ENCODE measurements at regions not wholly inside any gene's neighbourhood (a gene's known extent, or its start where the extent isn't known, plus 50 kb on each side); places are given as distances from the start of the nearest gene placed in this dataset.

DNA sequence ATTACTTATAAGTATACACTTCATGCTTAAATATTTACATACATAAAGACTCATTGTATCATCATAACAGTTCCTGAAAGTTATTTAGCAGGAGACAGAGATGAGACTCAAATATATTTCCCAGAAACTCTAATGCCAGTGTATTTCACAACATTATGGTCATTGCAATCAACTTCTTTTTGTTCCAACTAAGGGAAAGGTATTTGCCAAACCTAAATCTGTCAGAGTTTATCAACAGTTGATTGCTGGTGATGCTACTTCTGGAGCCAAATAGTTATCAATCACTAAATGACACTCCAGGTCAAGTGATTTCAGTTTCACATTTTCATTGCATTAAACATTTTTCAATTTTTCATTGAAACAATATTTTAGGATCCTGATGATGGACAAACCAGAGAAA lies 72.1 kb upstream of the AVPR1A start:
- in situ Hi-C loops (cut with HindIII; ENCODE audit: low pct_unique_long_range_greater_than_20kb, low sequenced_read_pairs): no loop called here
- DNase-seq (ENCODE audit: low read depth, low spot score): no peak

DNA sequence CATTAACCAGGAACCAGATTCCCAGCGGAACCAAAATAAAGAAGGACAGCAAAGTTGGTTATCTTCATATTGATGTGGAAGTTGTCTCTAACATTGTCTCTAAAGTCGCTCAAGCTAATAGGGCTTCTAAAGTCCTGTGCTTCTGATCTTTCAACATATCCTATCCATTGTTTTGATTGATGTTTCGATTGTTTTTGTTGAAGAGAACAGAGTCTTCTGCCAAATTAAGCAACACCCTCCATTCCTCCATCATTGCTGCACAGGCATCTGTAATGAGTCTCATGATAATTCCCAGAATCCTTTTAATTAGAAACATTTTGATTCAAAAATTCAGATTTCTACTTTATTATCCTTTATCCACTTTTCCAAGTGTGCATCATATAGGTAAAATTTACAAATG lies 71.6 kb upstream of the AVPR1A start:
- in situ Hi-C loops (cut with HindIII; ENCODE audit: low pct_unique_long_range_greater_than_20kb, low sequenced_read_pairs): no loop called here
- DNase-seq (ENCODE audit: low read depth, low spot score): no peak

DNA sequence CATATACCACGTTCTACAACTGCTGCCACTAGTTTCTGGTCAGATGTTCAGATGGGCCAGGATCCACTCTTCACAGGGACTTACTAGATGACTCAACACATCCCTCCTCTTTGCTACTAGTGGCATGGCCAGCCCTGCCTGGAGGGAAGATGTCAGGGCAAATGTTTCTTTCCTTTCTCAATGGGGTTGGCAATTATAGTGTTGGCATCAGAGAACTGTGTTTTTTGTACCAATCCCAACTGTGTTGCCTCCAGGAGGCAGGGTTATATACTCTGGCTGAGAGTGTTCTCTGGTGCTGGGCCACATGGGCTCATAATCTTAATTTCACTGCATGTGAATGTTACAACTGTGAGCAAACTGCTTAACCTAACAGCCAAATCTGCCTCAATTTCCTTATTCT lies 69.9 kb upstream of the AVPR1A start:
- in situ Hi-C loops (cut with HindIII; ENCODE audit: low pct_unique_long_range_greater_than_20kb, low sequenced_read_pairs): no loop called here
- no peak for DNase-seq (ENCODE audit: low read depth, low spot score)

DNA sequence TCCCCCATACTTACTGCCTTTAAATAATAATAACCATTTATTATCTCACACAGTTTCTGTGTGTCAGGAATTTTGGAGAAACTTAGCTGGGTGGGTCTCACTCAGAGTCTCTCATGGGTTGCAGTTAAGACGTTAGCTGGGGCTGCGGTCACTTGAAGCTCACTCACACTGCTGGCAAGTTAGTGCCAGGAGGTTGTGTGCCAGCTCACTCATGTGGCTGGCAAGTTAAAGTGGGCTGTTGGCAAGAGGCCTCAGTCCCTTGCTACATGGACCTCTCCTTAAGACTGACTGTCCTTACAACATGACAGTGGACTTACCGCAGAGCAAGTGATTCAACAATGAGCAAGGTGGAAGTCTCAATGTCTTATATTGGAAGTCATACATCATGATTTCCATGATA lies 61.3 kb upstream of the AVPR1A start:
- no peak for DNase-seq (ENCODE audit: low read depth, low spot score)
- in situ Hi-C loops (cut with HindIII; ENCODE audit: low pct_unique_long_range_greater_than_20kb, low sequenced_read_pairs): no loop called here

DNA sequence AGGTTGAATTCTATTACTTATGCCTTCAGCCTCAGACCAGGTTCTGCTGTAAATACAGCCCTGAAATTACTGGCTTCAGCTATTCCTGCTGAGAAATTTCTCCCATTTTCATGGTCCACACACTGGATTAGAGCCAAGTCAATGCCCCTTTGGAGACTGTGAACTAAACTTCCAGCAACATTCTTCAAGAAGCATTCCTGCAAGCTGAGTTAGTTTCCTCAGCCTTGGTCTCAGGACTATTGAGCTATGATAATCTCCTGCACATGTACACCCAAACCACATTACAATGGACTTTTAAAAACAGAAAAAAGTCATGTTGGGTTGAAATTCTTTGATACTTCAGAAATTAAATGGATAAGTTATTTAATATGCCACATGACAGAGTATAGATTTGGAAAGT lies 58.0 kb upstream of the AVPR1A start:
- DNase-seq (ENCODE audit: low read depth, low spot score): no peak

GRCh38 chr12:63206909-63207308 lies 55.9 kb upstream of the AVPR1A start:
- DNase-seq (ENCODE audit: low read depth, low spot score): no peak
- in situ Hi-C loops (cut with HindIII; ENCODE audit: low pct_unique_long_range_greater_than_20kb, low sequenced_read_pairs): no loop called here

More for the DNA sequence above, 58.0 kb upstream of the AVPR1A start:
- in situ Hi-C loops (cut with HindIII; ENCODE audit: low pct_unique_long_range_greater_than_20kb, low sequenced_read_pairs): no loop called here

GRCh38 chr12:63206494-63206893 lies 55.5 kb upstream of the AVPR1A start:
- in situ Hi-C loops (cut with HindIII; ENCODE audit: low pct_unique_long_range_greater_than_20kb, low sequenced_read_pairs): no loop called here

More at GRCh38 chr12:63206494-63206893, 55.5 kb upstream of the AVPR1A start:
- DNase-seq (ENCODE audit: low read depth, low spot score): no peak

Data from SK-MEL-5 (cell line).